ENCODE measurements at regions not wholly inside any gene's neighbourhood (a gene's known extent, or its start where the extent isn't known, plus 50 kb on each side); places are given as distances from the start of the nearest gene placed in this dataset.

GRCh38 chr2:31704561-31705212 is 123.9 kb upstream of the SRD5A2 start:
- TF ChIP-seq, protein P1, sequence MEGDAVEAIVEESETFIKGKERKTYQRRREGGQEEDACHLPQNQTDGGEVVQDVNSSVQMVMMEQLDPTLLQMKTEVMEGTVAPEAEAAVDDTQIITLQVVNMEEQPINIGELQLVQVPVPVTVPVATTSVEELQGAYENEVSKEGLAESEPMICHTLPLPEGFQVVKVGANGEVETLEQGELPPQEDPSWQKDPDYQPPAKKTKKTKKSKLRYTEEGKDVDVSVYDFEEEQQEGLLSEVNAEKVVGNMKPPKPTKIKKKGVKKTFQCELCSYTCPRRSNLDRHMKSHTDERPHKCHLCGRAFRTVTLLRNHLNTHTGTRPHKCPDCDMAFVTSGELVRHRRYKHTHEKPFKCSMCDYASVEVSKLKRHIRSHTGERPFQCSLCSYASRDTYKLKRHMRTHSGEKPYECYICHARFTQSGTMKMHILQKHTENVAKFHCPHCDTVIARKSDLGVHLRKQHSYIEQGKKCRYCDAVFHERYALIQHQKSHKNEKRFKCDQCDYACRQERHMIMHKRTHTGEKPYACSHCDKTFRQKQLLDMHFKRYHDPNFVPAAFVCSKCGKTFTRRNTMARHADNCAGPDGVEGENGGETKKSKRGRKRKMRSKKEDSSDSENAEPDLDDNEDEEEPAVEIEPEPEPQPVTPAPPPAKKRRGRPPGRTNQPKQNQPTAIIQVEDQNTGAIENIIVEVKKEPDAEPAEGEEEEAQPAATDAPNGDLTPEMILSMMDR (IDR thresholded peaks at IDR 0.05) = no peak
- TF ChIP-seq POLR2A (IDR thresholded peaks at IDR 0.05) (no peak), EP300 (IDR thresholded peaks at IDR 0.05) (no peak)
